GM13977 (cell line): ENCODE measurements at regions not wholly inside any gene's neighbourhood (a gene's known extent, or its start where the extent isn't known, plus 50 kb on each side); places are given as distances from the start of the nearest gene placed in this dataset.

Experiments used
- DNase-seq: peaks from one replicate; pipeline ENCODE4 v3.0.0; 2012; ENCODE audit warnings: low spot score
- CTCF ChIP-seq: IDR thresholded peaks from 2 replicates; pipeline ENCODE4 v1.5.1; 2012; ENCODE audit warnings: mild to moderate bottlenecking, control low read depth; ENCODE audit not compliant: insufficient read depth; ENCODE audit errors: extremely low read depth, missing control alignments
- in situ Hi-C: fragments of 300-500 bp; cut with MboI; formaldehyde crosslinking; loops from one replicate; pipeline ENCODE4 v1.12.0; 2022; ENCODE audit warnings: low sequenced_read_pairs, low pct_unique_long_range_greater_than_20kb, mixed read lengths, inconsistent platforms; ENCODE audit not compliant: unreplicated experiment

- DNase-seq = no peak
- TF ChIP-seq CTCF = no peak
- in situ Hi-C loops = no loop called here
Observed at GRCh38 chr20:57043091-57043490, 223.3 kb downstream of the BMP7 start.

- no peak for TF ChIP-seq CTCF
- DNase-seq = no peak
- in situ Hi-C loops = no loop called here
Observed at GRCh38 chr20:57043669-57044268, 222.7 kb downstream of the BMP7 start.

GRCh38 chr20:57047281-57048026 is 219.0 kb downstream of the BMP7 start:
- in situ Hi-C loops = no loop called here
- no peak for DNase-seq
- TF ChIP-seq CTCF = no peak

GRCh38 chr20:57048027-57048869 is 218.2 kb downstream of the BMP7 start:
- peak; percentile 68 for DNase-seq
- in situ Hi-C loops = no loop called here
- peak; percentile 78 for TF ChIP-seq CTCF

- in situ Hi-C loops = no loop called here
- no peak for TF ChIP-seq CTCF
- no peak for DNase-seq
Observed at GRCh38 chr20:57049296-57049695, 217.1 kb downstream of the BMP7 start.

GRCh38 chr20:57051096-57051495 is 215.3 kb downstream of the BMP7 start:
- DNase-seq = no peak
- no peak for TF ChIP-seq CTCF
- in situ Hi-C loops = no loop called here
